H9 (cell line): ENCODE measurements at regions not wholly inside any gene's neighbourhood (a gene's known extent, or its start where the extent isn't known, plus 50 kb on each side); places are given as distances from the start of the nearest gene placed in this dataset.

Experiments
- DNase-seq: peaks from one replicate; pipeline ENCODE4 v3.0.0-alpha.2; 2017
- H2AFZ ChIP-seq: one replicate; pipeline ENCODE4 v1.6.1; 2013; ENCODE audit warnings: mild to moderate bottlenecking, low read length, control low read depth, moderate library complexity
- H2AK5ac ChIP-seq: 2 replicates; pipeline ENCODE4 v1.6.1; 2013; ENCODE audit warnings: low read length, control low read depth, mixed read lengths; ENCODE audit not compliant: insufficient read length
- H2BK120ac ChIP-seq: one replicate; pipeline ENCODE4 v1.6.1; 2013; ENCODE audit warnings: low read depth, mild to moderate bottlenecking, low read length, control low read depth, inconsistent platforms; ENCODE audit not compliant: poor library complexity, severe bottlenecking
- H2BK12ac ChIP-seq: 2 replicates; pipeline ENCODE4 v1.6.1; 2013; ENCODE audit warnings: low read length, control low read depth, mixed read lengths, low read depth; ENCODE audit not compliant: insufficient read length
- H2BK15ac ChIP-seq: 2 replicates; pipeline ENCODE4 v1.6.1; 2013; ENCODE audit warnings: low read depth, low read length, control low read depth
- H2BK20ac ChIP-seq: one replicate; pipeline ENCODE4 v1.6.1; 2013; ENCODE audit warnings: low read depth, mild to moderate bottlenecking, low read length, control low read depth, inconsistent platforms; ENCODE audit not compliant: poor library complexity, severe bottlenecking
- H2BK5ac ChIP-seq: 2 replicates; pipeline ENCODE4 v1.6.1; 2013; ENCODE audit warnings: low read length, control low read depth, mixed read lengths; ENCODE audit not compliant: insufficient read length
- H3K14ac ChIP-seq: 2 replicates; pipeline ENCODE4 v1.6.1; 2013; ENCODE audit warnings: low read length, control low read depth; ENCODE audit not compliant: insufficient read depth
- H3K18ac ChIP-seq: 2 replicates; pipeline ENCODE4 v1.6.1; 2013; ENCODE audit warnings: low read depth, mild to moderate bottlenecking, mixed read lengths, low read length, control low read depth; ENCODE audit not compliant: insufficient read length
- H3K23ac ChIP-seq: 2 replicates; pipeline ENCODE4 v1.6.1; 2013; ENCODE audit warnings: low read length, control low read depth, mixed read lengths, low read depth; ENCODE audit not compliant: insufficient read length
- H3K23me2 ChIP-seq: 2 replicates; pipeline ENCODE4 v1.6.1; 2013; ENCODE audit warnings: low read depth, mild to moderate bottlenecking, mixed read lengths, low read length, control low read depth; ENCODE audit not compliant: insufficient read length, poor library complexity, severe bottlenecking
- H3K27ac ChIP-seq: 2 replicates; pipeline ENCODE4 v1.5.1; 2013; ENCODE audit warnings: low read length, control low read depth, mixed read lengths, low read depth; ENCODE audit not compliant: insufficient read length
- H3K27me3 ChIP-seq: 2 replicates; pipeline ENCODE4 v1.6.1; 2013; ENCODE audit warnings: low read length, control low read depth, inconsistent platforms; ENCODE audit not compliant: insufficient read depth
- H3K4ac ChIP-seq: 2 replicates; pipeline ENCODE4 v1.6.1; 2013; ENCODE audit warnings: low read depth, mild to moderate bottlenecking, control low read depth, inconsistent platforms, low read length, moderate library complexity
- H3K4me1 ChIP-seq: 2 replicates; pipeline ENCODE4 v1.6.1; 2013; ENCODE audit warnings: low read length, control low read depth, inconsistent platforms; ENCODE audit not compliant: insufficient read depth
- H3K4me2 ChIP-seq: 2 replicates; pipeline ENCODE4 v1.6.1; 2013; ENCODE audit warnings: low read length, control low read depth, mixed read lengths; ENCODE audit not compliant: insufficient read length, insufficient read depth
- H3K56ac ChIP-seq: 2 replicates; pipeline ENCODE4 v1.6.1; 2013; ENCODE audit warnings: low read depth, mild to moderate bottlenecking, mixed read lengths, low read length, control low read depth; ENCODE audit not compliant: insufficient read length
- H3K79me1 ChIP-seq: 2 replicates; pipeline ENCODE4 v1.6.1; 2013; ENCODE audit warnings: low read depth, mild to moderate bottlenecking, moderate library complexity, low read length, control low read depth, inconsistent platforms; ENCODE audit not compliant: insufficient read depth, poor library complexity, severe bottlenecking
- H3K79me2 ChIP-seq: 2 replicates; pipeline ENCODE4 v1.6.1; 2013; ENCODE audit warnings: low read length, control low read depth, inconsistent platforms; ENCODE audit not compliant: insufficient read depth
- H3K9ac ChIP-seq: 2 replicates; pipeline ENCODE4 v1.6.1; 2013; ENCODE audit warnings: low read length, control low read depth, mixed read lengths; ENCODE audit not compliant: insufficient read length; ENCODE audit errors: extremely low read depth
- H3K9me3 ChIP-seq: one replicate; pipeline ENCODE4 v1.6.1; 2013; ENCODE audit warnings: low read depth, low read length, inconsistent platforms; ENCODE audit not compliant: control insufficient read depth
- H3T11ph ChIP-seq: one replicate; pipeline ENCODE4 v1.6.1; 2013; ENCODE audit warnings: mild to moderate bottlenecking, low read length, control low read depth, inconsistent platforms
- H4K20me1 ChIP-seq: one replicate; pipeline ENCODE4 v1.6.1; 2013; ENCODE audit not compliant: control insufficient read depth, insufficient read length, insufficient read depth
- H4K5ac ChIP-seq: 2 replicates; pipeline ENCODE4 v1.6.1; 2013; ENCODE audit warnings: low read depth, mild to moderate bottlenecking, mixed read lengths, low read length, control low read depth; ENCODE audit not compliant: insufficient read length
- H4K8ac ChIP-seq: replicated peaks from 2 replicates; pipeline ENCODE4 v1.6.1; 2013; ENCODE audit warnings: low read length, control low read depth, mixed read lengths, low read depth; ENCODE audit not compliant: insufficient read length
- H4K91ac ChIP-seq: 2 replicates; pipeline ENCODE4 v1.6.1; 2013; ENCODE audit warnings: low read depth, mild to moderate bottlenecking, moderate library complexity, mixed read lengths, low read length, control low read depth; ENCODE audit not compliant: insufficient read length
- H3K27ac Mint-ChIP-seq, 3 experiments: 2 replicates in 2 of 3; 3 replicates in 1 of 3; pipeline ENCODE4 v1.8.0; 2020 to 2021; ENCODE audit warnings: mixed read lengths in 3 of 3, mild to moderate bottlenecking in 1 of 3, moderate library complexity in 1 of 3
- H3K27me3 Mint-ChIP-seq: 2 replicates; pipeline ENCODE4 v1.8.0; 2021; ENCODE audit warnings: low read depth, mild to moderate bottlenecking, moderate library complexity, mixed read lengths
- H3K36me3 Mint-ChIP-seq, 3 experiments: 2 replicates in 2 of 3; 3 replicates in 1 of 3; pipeline ENCODE4 v1.8.0; 2020 to 2021; ENCODE audit warnings: low read depth in 3 of 3, mixed read lengths in 3 of 3; ENCODE audit not compliant: insufficient read depth in 1 of 3
- H3K4me1 Mint-ChIP-seq, 2 experiments: 2 replicates each; pipeline ENCODE4 v1.8.0; 2020; ENCODE audit warnings: mixed read lengths in 2 of 2
- H3K4me3 Mint-ChIP-seq, 2 experiments: 2 replicates in 1 of 2; 3 replicates in 1 of 2; pipeline ENCODE4 v1.8.0; 2020 to 2021; ENCODE audit warnings: mild to moderate bottlenecking in 2 of 2, mixed read lengths in 2 of 2, moderate library complexity in 1 of 2
- H3K9me3 Mint-ChIP-seq, 2 experiments: 2 replicates in 1 of 2; 3 replicates in 1 of 2; pipeline ENCODE4 v1.8.0; 2020; ENCODE audit warnings: mild to moderate bottlenecking in 2 of 2, mixed read lengths in 2 of 2, moderate library complexity in 1 of 2
- CTCF ChIP-seq: fragments of 200-600 bp; sonication (generic); conservative IDR thresholded peaks from 3 replicates; pipeline ENCODE4 v1.8.0; 2021; ENCODE audit warnings: antibody characterized with exemption, mild to moderate bottlenecking
- WGBS: extraction: QIAGEN DNeasy Blood & Tissue Kit; methylation state at CpG from one replicate; pipeline ENCODE4 v1.1.7; 2013; ENCODE audit warnings: missing lambda C conversion rate, low lambda C conversion rate, mixed read lengths; ENCODE audit not compliant: insufficient read length; ENCODE audit errors: extremely low coverage; 5-methylcytosine and 5-hydroxymethylcytosine counted together

GRCh38 chr16:86217891-86218270 lies 292.4 kb upstream of the FOXF1 start:
- Histone ChIP-seq H2BK120ac (no peak overlapping the region), H2AK5ac (no peak overlapping the region), H4K20me1 (no peaks in the 10 kb centered on the region), H3K23ac (no peak overlapping the region), H4K91ac (no peak overlapping the region), H2BK12ac (no peak overlapping the region), H3K56ac (no peak overlapping the region), H3K9ac (no peak overlapping the region), H2BK20ac (no peak overlapping the region), H3K14ac (no peak overlapping the region), H3K4me2 (no peak overlapping the region), H4K5ac (no peak overlapping the region), H2AFZ (no peak overlapping the region), H3K4ac (no peak overlapping the region), H3K79me1 (no peaks in the 10 kb centered on the region), H3K27me3 (no peaks in the 10 kb centered on the region), H3K4me1 (no peaks in the 10 kb centered on the region), H2BK15ac (no peak overlapping the region), H3K23me2 (no peaks in the 10 kb centered on the region), H4K8ac (no peak overlapping the region), H2BK5ac (no peak overlapping the region), H3T11ph (no peak overlapping the region), H3K18ac (no peak overlapping the region), H3K79me2 (no peaks in the 10 kb centered on the region), H3K9me3 (no peaks in the 10 kb centered on the region), H3K27ac (no peak overlapping the region)
- peaks cover 0 to 1% of the 10 kb centered on the region in 2 experiments; a peak in 1 of 5 replicates for H3K9me3 Mint-ChIP-seq
- TF ChIP-seq CTCF: no peak
- no CpG with 5 or more reads among the region's 7 CpGs for WGBS
- H3K27ac Mint-ChIP-seq: peak overlapping the region in 1 of 3 experiments; percentile 4; a peak in 1 of 7 replicates
- peaks cover 13% of the 10 kb centered on the region for H3K27me3 Mint-ChIP-seq
- H3K4me1 Mint-ChIP-seq: peaks cover 0 to 7% of the 10 kb centered on the region in 2 experiments; a peak in 2 of 4 replicates
- no peak for DNase-seq
- H3K36me3 Mint-ChIP-seq: no peaks in the 10 kb centered on the region; a peak in 1 of 7 replicates
- H3K4me3 Mint-ChIP-seq: no peak overlapping the region
